Uterus (tissue), 2 donors: ENCODE measurements at regions not wholly inside any gene's neighbourhood (a gene's known extent, or its start where the extent isn't known, plus 50 kb on each side); places are given as distances from the start of the nearest gene placed in this dataset.

Experiments used
- CTCF ChIP-seq, 4 experiments: fragments of 200-600 bp in 2 of 4; fragments of 450-650 bp in 2 of 4; sonication (generic) in 2 of 4; IDR thresholded peaks; one replicate each; pipeline ENCODE4 v1.5.1; 2016 to 2019; ENCODE audit warnings: antibody characterized with exemption in 4 of 4, mild to moderate bottlenecking in 2 of 4, moderate library complexity in 1 of 4
- POLR2A ChIP-seq, 2 donors: fragments of 450-650 bp; IDR thresholded peaks; one replicate each; pipeline ENCODE4 v1.6.1; 2016; ENCODE audit warnings: antibody characterized with exemption in 2 of 2, mild to moderate bottlenecking in 1 of 2, moderate library complexity in 1 of 2

GRCh38 chr4:57989430-57989829 is 879.2 kb upstream of the IGFBP7 start:
- TF ChIP-seq CTCF (IDR thresholded peaks at IDR 0.05) (no peak), POLR2A (IDR thresholded peaks at IDR 0.05) (no peak)
